ENCODE measurements at regions not wholly inside any gene's neighbourhood (a gene's known extent, or its start where the extent isn't known, plus 50 kb on each side); places are given as distances from the start of the nearest gene placed in this dataset.

GRCh38 chr4:165662341-165662740 lies 210.7 kb upstream of the TLL1 start:
- H2AFZ ChIP-seq (ENCODE audit: low read depth, low read length): no peak overlapping the region

DNA sequence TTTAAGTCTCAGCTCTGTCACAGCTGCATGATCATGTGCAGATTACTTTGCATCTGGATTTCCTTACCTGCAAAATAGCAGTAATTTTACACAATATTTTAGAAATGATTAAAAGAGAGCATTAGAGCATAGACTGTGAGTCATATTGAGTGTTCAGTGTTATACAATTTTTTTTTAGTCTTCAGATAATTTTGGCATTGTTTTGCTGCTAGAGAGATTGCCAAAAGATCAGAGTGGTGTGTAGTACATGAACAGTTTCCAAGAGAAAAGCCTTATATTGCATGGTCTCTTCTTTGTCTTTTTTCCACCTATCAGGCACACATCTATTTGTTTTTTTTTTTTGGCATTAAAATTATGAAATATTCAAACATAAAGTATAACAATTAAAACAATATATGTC lies 209.6 kb upstream of the TLL1 start:
- H3K4me2 ChIP-seq (ENCODE audit: low read length): no peak overlapping the region
- H3K9me3 ChIP-seq (ENCODE audit: low read length): no peaks in the 10 kb centered on the region
- no peaks in the 10 kb centered on the region for H3K36me3 ChIP-seq (ENCODE audit: insufficient read depth, low read length)
- TF ChIP-seq SMC3 (conservative IDR thresholded peaks at IDR 0.05; ENCODE audit: poor library complexity) (no peak), RAD21 (conservative IDR thresholded peaks at IDR 0.05) (no peak), POLR2AphosphoS5 (IDR thresholded peaks at IDR 0.05) (no peak), TAF1 (IDR thresholded peaks at IDR 0.05; ENCODE audit: low read depth) (no peak), EP300 (conservative IDR thresholded peaks at IDR 0.05; ENCODE audit: poor library complexity, severe bottlenecking) (no peak), MXI1 (conservative IDR thresholded peaks at IDR 0.05; ENCODE audit: poor library complexity, severe bottlenecking) (no peak), EZH2 (IDR thresholded peaks at IDR 0.05; ENCODE audit: borderline replicate concordance, insufficient read depth, low read length, poor library complexity, severe bottlenecking) (no peak)
- TF ChIP-seq, protein P1, sequence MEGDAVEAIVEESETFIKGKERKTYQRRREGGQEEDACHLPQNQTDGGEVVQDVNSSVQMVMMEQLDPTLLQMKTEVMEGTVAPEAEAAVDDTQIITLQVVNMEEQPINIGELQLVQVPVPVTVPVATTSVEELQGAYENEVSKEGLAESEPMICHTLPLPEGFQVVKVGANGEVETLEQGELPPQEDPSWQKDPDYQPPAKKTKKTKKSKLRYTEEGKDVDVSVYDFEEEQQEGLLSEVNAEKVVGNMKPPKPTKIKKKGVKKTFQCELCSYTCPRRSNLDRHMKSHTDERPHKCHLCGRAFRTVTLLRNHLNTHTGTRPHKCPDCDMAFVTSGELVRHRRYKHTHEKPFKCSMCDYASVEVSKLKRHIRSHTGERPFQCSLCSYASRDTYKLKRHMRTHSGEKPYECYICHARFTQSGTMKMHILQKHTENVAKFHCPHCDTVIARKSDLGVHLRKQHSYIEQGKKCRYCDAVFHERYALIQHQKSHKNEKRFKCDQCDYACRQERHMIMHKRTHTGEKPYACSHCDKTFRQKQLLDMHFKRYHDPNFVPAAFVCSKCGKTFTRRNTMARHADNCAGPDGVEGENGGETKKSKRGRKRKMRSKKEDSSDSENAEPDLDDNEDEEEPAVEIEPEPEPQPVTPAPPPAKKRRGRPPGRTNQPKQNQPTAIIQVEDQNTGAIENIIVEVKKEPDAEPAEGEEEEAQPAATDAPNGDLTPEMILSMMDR (IDR thresholded peaks at IDR 0.05; ENCODE audit: poor library complexity, severe bottlenecking): no peak
- TF ChIP-seq, protein P2, sequence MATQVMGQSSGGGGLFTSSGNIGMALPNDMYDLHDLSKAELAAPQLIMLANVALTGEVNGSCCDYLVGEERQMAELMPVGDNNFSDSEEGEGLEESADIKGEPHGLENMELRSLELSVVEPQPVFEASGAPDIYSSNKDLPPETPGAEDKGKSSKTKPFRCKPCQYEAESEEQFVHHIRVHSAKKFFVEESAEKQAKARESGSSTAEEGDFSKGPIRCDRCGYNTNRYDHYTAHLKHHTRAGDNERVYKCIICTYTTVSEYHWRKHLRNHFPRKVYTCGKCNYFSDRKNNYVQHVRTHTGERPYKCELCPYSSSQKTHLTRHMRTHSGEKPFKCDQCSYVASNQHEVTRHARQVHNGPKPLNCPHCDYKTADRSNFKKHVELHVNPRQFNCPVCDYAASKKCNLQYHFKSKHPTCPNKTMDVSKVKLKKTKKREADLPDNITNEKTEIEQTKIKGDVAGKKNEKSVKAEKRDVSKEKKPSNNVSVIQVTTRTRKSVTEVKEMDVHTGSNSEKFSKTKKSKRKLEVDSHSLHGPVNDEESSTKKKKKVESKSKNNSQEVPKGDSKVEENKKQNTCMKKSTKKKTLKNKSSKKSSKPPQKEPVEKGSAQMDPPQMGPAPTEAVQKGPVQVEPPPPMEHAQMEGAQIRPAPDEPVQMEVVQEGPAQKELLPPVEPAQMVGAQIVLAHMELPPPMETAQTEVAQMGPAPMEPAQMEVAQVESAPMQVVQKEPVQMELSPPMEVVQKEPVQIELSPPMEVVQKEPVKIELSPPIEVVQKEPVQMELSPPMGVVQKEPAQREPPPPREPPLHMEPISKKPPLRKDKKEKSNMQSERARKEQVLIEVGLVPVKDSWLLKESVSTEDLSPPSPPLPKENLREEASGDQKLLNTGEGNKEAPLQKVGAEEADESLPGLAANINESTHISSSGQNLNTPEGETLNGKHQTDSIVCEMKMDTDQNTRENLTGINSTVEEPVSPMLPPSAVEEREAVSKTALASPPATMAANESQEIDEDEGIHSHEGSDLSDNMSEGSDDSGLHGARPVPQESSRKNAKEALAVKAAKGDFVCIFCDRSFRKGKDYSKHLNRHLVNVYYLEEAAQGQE (IDR thresholded peaks at IDR 0.05; ENCODE audit: borderline replicate concordance): no peak
- no peak overlapping the region for H3K9ac ChIP-seq (ENCODE audit: low read length)
- no peak overlapping the region for H3K4me3 ChIP-seq (ENCODE audit: low read length)
- H3F3A ChIP-seq (ENCODE audit: insufficient read depth, low read length, poor library complexity, severe bottlenecking): no peaks in the 10 kb centered on the region
- no peak overlapping the region for H3K27ac ChIP-seq (ENCODE audit: low read length)
- H3K79me2 ChIP-seq (replicated peaks; ENCODE audit: insufficient read depth, low read length): no peaks in the 10 kb centered on the region
- H4K20me1 ChIP-seq (ENCODE audit: insufficient read depth): no peaks in the 10 kb centered on the region
- H3K9me2 ChIP-seq (ENCODE audit: insufficient read depth, low read length): no peaks in the 10 kb centered on the region
- no peak overlapping the region for H2AFZ ChIP-seq (ENCODE audit: low read depth, low read length)
- H3K27me3 ChIP-seq (ENCODE audit: insufficient read depth, low read depth, low read length): no peaks in the 10 kb centered on the region

More at GRCh38 chr4:165662341-165662740, 210.7 kb upstream of the TLL1 start:
- H3K9me3 ChIP-seq (ENCODE audit: low read length): no peaks in the 10 kb centered on the region
- no peaks in the 10 kb centered on the region for H3K9me2 ChIP-seq (ENCODE audit: insufficient read depth, low read length)
- no peaks in the 10 kb centered on the region for H3K27me3 ChIP-seq (ENCODE audit: insufficient read depth, low read depth, low read length)
- no peak overlapping the region for H3K4me3 ChIP-seq (ENCODE audit: low read length)
- no peaks in the 10 kb centered on the region for H3K79me2 ChIP-seq (replicated peaks; ENCODE audit: insufficient read depth, low read length)
- H3K9ac ChIP-seq (ENCODE audit: low read length): no peak overlapping the region
- no peak overlapping the region for H3K27ac ChIP-seq (ENCODE audit: low read length)
- H3K36me3 ChIP-seq (ENCODE audit: insufficient read depth, low read length): no peaks in the 10 kb centered on the region
- H3F3A ChIP-seq (ENCODE audit: insufficient read depth, low read length, poor library complexity, severe bottlenecking): no peaks in the 10 kb centered on the region
- TF ChIP-seq SMC3 (conservative IDR thresholded peaks at IDR 0.05; ENCODE audit: poor library complexity) (no peak), TAF1 (IDR thresholded peaks at IDR 0.05; ENCODE audit: low read depth) (no peak), EP300 (conservative IDR thresholded peaks at IDR 0.05; ENCODE audit: poor library complexity, severe bottlenecking) (no peak), POLR2AphosphoS5 (IDR thresholded peaks at IDR 0.05) (no peak), RAD21 (conservative IDR thresholded peaks at IDR 0.05) (no peak), EZH2 (IDR thresholded peaks at IDR 0.05; ENCODE audit: borderline replicate concordance, insufficient read depth, low read length, poor library complexity, severe bottlenecking) (no peak), MXI1 (conservative IDR thresholded peaks at IDR 0.05; ENCODE audit: poor library complexity, severe bottlenecking) (no peak)
- TF ChIP-seq, protein P1 (IDR thresholded peaks at IDR 0.05; ENCODE audit: poor library complexity, severe bottlenecking): no peak
- TF ChIP-seq, protein P2 (IDR thresholded peaks at IDR 0.05; ENCODE audit: borderline replicate concordance): no peak
- no peaks in the 10 kb centered on the region for H4K20me1 ChIP-seq (ENCODE audit: insufficient read depth)
- no peak overlapping the region for H3K4me2 ChIP-seq (ENCODE audit: low read length)
